HG02973 (cell line): ENCODE measurements at regions not wholly inside any gene's neighbourhood (a gene's known extent, or its start where the extent isn't known, plus 50 kb on each side); places are given as distances from the start of the nearest gene placed in this dataset.

ENCODE experiments used
- ATAC-seq: cut with Tn5 transposase; IDR thresholded peaks from one replicate; pipeline ENCODE4 v1.9.1; 2021; ENCODE audit warnings: moderate library complexity; ENCODE audit not compliant: unreplicated experiment

DNA sequence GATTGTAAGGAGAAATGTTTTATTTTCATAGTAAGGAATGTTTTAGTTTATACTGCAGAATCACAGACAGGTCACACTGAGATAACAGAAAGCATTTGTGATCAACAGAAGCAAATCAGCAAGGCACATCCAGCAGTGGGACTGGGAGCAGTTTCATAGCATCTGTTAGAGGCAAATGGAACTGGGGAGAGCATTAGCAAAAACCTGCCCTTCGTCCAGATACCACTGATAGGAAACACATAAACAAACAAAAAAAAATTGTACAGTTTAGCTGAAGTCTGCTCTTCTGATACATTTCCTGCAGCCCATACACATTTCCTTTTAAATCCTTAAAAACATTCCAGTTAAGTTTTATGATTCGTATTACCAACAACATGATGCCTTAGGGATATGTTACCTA, 374.3 kb downstream of the PCDH7 start:
- ATAC-seq, result no peak

DNA sequence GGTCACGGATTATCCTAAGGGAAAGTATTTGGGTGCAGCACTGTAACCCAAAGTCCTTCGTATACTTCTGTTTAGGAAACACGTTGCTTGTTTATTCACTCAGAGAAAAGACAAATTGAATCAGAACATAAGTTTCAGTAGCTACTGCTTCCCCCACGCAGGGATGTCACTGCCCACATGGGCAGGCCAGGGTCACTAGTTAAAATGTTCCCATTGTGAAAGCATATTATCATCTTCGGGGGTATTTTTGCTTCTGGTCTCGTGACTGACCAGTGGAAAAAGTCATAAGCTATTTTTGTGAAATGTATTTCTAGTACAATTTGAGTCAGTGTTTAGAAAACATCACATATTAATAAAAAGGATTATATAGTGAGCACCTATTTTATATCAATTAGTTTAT, 377.8 kb downstream of the PCDH7 start:
- no peak for ATAC-seq

DNA sequence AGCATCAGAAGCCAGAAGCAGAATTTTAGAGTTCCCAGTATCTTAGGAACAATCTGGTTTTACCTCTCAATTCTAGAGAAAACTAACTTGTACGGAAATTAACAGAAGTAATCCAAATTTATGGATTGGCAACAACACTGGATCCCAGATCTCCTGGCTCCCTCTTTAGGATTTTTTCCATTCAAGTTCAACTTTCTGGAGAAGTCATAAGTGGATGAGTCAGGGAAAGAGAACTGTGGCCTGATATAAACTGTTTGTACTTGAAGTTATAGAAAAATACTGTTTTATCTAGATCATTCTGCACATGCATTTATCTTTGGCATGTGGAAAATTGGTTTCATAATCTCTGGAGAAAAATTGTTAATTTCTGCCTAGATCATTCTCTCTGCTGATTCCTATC, 380.4 kb downstream of the PCDH7 start:
- no peak for ATAC-seq

DNA sequence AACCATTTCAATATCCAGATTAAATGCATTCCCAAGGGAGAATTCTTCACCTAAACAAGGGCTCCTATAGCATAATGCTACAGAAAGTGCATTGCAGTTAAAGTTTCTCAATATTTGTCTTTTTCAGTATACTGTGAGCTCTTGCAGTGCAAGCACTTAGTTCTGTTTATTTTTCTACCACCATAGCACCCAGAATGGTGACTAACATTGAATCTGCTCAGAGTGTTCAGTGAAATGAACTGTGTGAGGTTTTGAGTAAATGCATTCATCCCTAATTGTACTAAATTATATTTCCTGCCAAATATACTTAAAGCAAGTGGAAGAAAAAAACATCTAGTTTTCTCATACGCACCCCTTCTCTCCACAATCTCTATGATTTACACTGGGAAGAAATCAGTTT, 383.9 kb downstream of the PCDH7 start:
- ATAC-seq, result no peak

DNA sequence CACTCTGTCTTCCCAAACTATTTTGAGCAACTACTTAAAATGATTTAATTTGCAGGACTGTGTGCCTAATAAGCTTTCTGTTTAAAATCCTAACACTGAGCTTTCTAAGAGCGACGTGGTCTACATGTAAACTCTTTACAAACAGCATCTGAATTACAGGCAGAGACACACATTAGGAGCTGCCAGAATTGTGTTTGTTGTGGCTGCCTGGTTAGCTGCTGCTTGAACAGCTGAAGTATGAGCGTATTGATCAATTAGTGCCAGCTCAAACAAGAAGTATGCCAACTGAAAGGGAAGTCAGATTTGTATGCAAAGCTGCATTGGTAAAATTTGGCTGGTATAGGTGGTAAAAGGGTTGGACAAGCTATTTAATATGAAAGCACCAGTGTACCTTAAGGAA, 384.4 kb downstream of the PCDH7 start:
- ATAC-seq, result no peak

DNA sequence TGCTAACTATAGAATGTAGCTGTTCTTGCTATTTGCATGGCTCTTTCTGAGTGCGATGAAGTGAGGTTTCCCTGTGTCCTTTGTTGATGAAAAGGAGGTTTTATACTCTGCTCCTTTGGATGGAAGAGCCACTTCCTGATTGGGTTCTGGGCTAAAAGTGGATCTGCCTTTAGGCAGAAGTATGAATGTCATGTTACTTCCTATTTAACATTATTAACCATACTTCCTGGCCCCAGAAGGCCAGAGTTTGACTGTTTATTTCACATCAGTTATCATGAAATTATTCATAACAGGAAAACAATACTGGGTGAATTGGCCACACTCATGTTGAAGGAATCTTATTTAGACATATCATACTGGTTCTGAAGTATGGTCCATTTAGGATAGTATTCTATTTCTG, 386.2 kb downstream of the PCDH7 start:
- ATAC-seq, result no peak

DNA sequence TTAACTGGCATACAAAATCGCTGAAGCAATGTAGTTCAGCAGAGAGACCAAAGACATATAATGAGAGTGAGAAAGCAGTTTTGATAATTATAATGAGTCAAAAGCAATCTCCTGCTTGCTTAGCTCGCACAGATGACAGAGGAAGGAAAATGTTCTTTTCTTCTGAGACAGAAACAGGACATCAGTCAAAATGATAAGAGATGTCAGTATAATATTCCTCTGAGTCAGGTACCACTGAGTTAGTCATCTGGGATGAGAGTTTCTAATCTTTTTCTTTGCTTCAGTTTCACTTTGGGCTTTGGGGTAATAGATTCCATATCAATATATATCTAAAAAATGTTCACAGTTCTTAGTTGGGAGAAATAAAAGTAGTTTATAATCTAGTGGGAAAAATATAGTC, 387.2 kb downstream of the PCDH7 start:
- ATAC-seq, result no peak

DNA sequence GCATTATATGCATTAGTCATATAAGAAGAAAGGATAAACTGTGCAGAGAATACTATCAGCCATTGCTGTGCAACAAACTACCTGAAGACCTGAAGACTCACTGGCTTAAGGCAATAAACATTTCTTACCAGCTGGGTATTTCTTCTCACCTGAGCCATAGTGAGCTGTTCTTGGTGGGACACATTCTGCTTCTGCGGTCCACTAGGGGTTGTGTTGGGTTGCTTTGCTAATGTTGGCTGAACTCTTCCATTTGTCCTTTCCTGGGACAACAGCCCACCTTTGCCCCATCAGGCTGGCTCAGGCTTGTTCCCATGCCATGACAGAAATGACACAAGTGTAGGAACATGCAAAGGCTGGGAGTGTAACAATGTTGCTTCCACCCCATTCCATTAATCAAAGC, 388.6 kb downstream of the PCDH7 start:
- ATAC-seq, result no peak

DNA sequence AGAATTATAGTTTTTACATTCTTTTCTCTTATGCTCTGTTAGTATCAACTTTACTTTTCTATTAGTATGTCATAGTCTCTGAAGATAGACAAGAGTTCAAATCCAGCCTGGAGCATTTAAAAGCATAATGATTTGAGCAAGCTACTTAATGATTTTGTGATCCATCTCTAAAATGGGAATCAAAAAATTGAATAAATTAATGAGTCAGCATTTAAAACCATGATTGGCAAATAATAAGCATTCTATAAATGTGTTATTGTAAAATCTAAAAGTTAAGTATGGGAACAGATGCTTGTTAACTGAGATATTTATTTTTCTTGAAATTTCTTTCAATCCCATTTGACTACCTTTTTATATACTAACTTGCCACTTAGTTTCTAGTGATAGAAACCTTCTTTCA, 391.6 kb downstream of the PCDH7 start:
- no peak for ATAC-seq

DNA sequence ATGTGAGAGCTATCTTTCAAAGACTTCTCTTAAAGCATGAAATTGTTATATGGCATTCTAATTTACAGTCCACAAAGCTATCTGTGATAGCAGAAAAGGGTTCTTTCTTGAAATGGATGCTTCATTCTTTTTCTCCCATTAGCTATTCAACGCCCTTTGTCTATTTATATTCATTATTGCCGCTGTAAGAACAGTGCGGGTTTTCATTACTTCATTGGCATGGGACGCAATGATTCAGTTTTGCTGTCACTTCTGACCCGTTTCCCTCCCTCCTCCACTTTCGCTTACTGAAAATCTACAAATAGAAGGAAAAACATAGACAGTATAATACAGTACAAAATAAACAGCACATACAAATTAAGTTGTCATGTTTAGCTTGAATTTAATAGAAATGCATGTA, 394.6 kb downstream of the PCDH7 start:
- no peak for ATAC-seq

DNA sequence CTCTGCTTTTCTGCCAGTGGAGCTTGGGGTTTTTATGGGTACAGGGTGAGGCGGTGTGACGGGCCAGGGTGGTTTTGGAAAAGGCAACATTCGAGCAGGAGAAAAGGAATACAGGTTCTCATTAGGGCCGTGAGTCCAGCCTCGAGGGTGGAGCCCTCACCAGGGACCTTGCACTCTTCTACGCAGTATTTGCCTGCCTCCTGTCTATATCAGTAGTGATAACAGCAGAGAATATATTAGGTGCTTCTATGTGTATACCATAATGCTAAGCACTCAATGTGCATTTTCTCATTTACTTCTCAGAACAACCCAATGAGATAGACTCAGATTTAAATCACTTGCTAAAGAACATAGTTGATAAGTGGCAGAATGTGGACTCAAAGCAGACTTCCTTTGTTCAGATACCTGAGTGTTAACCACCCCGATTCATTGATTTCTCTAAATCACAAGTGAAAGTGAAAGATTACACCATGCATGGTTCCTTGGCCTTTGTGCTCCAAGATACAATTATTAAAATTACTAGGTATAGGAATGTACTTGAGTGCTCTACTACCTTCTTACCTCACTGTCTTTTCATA, 403.9 kb downstream of the PCDH7 start:
- no peak for ATAC-seq

DNA sequence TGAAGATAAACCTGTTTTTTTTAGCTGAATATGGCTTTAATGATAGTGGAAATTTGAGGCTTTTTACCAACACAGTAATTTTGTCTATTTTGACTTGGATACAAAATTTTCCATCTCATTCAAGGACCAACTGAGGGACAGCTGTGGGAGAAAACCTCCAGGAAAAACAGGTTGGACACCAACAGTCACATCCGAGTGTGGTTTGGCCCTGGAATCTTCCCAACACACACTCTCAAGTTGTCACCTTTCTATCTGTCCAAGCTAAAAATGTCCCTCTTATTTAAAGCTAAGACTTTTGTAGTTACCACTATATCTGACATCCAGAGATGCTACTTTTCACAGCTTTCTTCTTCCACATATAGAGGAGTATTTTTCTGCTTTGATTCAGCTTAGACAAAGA, 404.9 kb downstream of the PCDH7 start:
- no peak for ATAC-seq

DNA sequence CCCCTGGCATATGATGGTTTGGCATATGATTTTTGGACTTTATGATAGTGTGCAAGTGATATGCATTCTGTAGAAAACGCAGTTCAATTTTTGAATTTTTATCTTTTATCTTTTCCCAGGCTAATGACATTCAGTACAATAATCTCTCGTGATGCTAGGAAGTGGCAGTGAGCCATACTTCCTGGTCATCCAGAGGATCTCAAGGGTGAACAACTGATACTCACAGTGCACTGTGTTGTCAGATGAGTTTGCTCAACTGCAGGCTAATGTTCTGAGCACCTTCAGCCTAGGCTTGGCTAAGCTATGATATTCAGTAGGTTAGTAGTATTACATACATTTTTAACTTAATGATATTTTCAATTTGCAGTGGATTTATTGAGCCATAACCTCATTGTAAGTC, 405.3 kb downstream of the PCDH7 start:
- no peak for ATAC-seq

DNA sequence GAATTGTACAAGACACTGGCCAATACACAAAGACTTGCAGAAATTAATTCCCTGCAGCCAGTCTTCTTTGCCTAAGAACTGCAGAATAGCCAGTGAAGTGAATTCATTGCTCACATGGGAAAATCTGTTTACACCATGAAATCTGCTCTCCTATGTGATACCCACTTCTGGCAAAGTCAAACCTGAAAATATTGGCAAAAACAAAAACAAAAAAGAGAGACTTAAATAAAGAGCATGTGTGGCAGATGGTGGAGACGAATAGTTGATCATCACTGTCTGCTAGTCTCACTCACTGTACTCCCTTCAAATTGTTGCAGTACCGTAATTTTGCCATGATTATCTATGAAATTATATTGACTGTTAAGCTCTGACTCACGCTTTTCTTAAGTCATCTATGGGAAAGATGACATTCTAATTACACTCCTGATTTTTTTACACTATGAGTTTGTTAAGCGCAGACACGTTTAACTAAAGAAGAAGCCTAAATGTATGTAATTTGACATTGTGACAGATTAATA, 406.8 kb downstream of the PCDH7 start:
- no peak for ATAC-seq

DNA sequence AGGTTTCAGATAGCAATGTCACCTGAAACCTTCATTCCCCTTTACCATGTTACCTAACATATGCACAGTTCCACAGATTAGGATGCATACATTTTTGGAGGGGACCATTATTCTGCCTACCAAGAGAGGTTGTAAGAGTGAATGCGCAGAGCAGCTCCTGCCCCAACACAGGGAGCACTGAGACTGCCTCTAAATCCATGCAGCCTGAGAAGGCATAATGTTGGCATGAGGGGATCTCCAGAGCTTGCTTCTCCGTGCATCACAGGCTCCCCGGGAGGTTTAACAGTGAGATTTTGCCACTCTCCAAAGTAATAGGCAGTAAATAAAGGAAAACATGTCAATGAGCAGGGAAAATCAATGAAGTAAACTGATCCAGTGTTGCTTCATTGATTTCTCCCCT, 410.8 kb downstream of the PCDH7 start:
- ATAC-seq, result no peak

DNA sequence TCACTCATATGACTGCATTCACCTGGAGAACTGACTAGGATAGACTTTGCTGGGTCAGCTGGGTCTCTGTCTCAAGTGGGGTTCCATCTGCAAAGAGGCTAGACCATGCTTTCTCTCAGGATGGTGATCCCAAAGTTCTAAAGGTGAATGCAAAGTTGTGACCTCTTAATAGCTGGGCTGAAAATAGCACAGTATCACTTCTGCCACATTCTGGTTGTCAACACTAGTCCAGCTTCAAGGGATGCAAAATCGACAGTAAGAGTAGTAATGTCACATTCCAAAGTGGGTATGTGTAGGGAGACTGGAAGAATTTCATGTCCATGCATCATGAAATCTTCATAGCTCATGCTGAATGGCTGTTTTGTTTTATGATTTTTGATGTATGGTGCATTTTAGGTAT, 414.6 kb downstream of the PCDH7 start:
- ATAC-seq, result no peak

DNA sequence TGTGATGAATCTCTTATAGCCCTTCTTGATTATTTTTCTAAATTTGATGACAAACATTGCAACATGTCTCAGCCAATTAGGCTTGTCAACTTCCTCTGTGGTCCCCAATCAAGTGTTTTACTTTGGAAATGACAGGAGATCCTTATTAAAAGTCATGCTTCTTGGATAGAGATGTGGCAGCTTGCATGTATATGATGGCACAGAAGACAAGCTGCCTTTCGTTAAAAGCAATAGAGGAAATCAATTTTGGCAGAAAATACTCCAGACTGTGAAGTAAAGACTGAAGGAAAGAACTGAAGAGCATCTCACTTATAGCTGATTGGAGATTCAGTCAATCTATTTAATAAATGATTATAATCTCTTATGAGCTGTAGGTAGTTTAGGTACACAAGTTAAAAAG, 419.6 kb downstream of the PCDH7 start:
- no peak for ATAC-seq

DNA sequence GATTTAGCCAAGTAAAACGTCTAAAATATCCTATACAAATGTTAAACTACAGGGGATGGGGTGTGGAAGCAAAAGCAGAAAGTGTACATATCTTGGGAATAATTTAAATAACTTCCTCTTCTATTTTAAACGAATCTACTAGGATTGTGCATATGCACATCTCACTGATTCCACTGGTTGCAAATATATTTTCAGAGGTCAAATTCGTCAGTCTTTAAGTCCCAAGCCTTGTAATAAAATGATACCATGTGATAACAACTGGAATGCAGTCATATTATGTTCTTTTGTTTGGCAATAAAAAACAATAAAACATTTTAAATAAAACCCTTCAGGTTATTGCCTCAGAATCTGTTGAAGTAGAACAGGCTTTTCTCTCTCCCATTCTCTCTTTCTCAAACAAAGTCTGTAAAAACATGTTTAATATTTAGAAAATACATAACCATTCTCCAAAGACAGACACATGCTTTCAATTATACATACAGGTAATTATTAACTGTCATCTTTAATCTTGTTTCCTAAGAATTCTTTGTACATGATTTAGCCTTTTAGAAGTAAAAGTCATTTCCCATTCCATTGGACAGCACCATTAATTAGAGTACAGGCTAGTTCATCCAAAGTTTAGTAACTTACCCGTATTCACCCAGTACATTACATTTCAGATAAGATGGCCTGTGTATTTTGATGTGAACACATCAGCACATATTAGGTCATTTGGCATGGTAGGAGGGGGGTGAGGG, 421.1 kb downstream of the PCDH7 start:
- ATAC-seq, result no peak

DNA sequence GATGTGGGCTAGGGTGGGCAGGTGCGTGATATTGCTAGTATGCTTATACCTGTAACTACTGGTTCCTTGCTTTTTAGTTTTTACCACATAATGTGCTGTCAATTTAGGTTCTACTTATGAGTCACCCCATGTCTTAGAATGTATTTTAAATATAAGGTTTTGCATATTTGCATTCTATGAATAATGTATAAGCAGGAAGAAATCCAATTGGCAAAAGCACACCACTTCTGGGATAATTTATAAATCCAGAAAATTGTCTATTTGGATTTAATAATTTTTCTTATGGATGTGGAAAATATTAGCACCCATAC, 421.6 kb downstream of the PCDH7 start:
- ATAC-seq, result no peak

DNA sequence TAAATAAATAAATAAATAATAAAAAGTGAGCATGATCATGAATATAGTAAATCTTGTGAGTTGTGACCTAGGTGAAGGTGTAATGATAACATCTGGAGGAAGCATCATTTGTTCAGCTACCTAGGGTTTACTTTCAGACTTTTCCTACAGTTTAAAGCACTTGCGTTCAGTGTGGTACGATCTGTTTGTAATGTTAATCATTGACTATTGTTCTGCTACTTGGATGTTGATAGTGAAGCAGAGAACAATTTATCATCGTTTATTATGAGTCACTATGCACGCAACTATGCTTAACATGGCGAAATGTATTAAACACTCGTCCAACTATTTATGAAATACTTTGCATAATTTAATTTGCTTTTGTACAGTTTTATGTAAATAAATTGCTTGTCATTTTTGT, 426.2 kb downstream of the PCDH7 start:
- ATAC-seq, result no peak

DNA sequence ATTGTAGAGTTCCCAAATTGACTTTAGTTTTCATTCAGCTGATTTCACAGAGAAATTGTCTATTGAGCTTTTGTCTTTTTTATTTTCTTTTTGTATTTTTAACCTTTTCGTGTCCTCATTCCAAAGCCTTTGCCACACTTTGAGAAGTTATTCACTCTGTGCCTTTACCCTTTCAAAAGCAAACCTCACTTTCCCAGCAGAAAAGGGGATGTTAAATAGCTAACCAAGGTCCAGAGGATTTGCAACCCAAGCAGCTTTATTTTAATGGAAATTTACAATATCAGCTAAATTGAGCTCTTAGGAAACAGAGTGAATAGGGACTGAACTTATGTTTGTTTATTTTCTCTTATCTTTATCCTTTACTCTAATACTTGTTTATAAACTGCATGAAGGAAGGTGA, 428.8 kb downstream of the PCDH7 start:
- no peak for ATAC-seq

DNA sequence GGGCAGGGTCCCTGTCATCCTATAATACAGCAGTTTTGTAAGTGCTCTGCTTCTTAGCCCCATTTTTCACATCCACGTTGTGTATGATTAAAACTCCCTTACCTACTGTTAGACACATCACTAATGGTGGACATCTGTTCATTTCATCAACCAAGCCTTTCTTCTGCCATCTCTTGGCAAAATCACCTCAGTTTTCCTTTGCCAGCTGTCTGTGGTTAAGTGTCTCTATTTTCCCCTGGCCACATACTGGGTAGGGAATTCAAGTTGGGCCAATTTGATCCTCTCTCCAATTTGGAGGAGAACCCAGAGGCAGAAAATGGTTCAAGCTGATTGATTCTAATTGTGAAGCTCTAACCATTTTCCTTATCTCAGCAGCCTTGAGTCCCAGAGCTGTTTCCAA, 436.1 kb downstream of the PCDH7 start:
- ATAC-seq, result no peak

DNA sequence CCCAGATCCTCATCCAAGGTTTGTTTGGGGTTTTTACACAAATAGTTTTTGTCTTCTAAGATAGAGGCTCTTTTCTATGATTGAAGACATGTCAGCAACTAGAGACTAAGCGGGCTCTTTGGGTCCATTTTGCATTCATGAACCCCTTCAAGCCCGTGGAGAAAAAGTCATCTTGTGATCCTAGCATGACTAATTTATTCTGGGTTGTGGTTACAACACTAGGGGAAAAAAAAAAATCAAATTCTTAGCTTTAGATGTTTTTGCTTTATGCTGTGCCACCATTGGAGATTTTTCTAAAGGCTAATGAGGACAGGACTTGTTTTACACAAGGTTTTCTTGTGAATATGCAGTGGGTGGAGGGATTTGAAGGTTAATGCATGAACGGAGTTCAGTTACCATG, 440.0 kb downstream of the PCDH7 start:
- ATAC-seq, result no peak
